H1 (cell line): ENCODE measurements at regions not wholly inside any gene's neighbourhood (a gene's known extent, or its start where the extent isn't known, plus 50 kb on each side); places are given as distances from the start of the nearest gene placed in this dataset.

Experiments used
- CTCF ChIA-PET: fragments of 300-600 bp; sonication (Branson Sonifier 250); formaldehyde crosslinking; loops from one replicate; lab custom pipeline; 2021; ENCODE audit not compliant: partially characterized antibody; lab: Charles Lee
- POLR2A ChIA-PET: fragments of 300-600 bp; sonication (Branson Sonifier 250); formaldehyde crosslinking; loops from one replicate; lab custom pipeline; 2021; ENCODE audit warnings: inconsistent platforms; ENCODE audit not compliant: partially characterized antibody; lab: Charles Lee
- DNase-seq, 2 experiments: peaks; one replicate each; pipeline versions ENCODE4 v3.0.0 to v3.0.0-alpha.2; 2010 to 2022; ENCODE audit warnings: low spot score in 2 of 2, low read depth in 1 of 2, mixed read lengths in 1 of 2
- FAIRE-seq: peaks from 2 replicates; lab custom pipeline; 2011; peaks lifted over from hg19 to GRCh38; lab: Jason Lieb, UNC
- H2AFZ ChIP-seq: 2 replicates; pipeline ENCODE4 v1.8.1; 2012; ENCODE audit warnings: low read length, inconsistent platforms
- H2AK5ac ChIP-seq: 2 replicates; pipeline ENCODE4 v1.6.1; 2013; ENCODE audit warnings: low read depth, low read length
- H2BK120ac ChIP-seq: replicated peaks from 2 replicates; pipeline ENCODE3; 2013; ENCODE audit warnings: low read depth, low read length, inconsistent platforms
- H2BK12ac ChIP-seq: 2 replicates; pipeline ENCODE4 v1.6.1; 2013; ENCODE audit warnings: low read depth, low read length
- H2BK15ac ChIP-seq: 2 replicates; pipeline ENCODE4 v1.6.1; 2013; ENCODE audit warnings: low read length
- H2BK20ac ChIP-seq: 2 replicates; pipeline ENCODE4 v1.6.1; 2013; ENCODE audit warnings: low read length
- H2BK5ac ChIP-seq: 2 replicates; pipeline ENCODE4 v1.6.1; 2013; ENCODE audit warnings: low read depth, low read length
- H3K14ac ChIP-seq: 2 replicates; pipeline ENCODE4 v1.6.1; 2013; ENCODE audit warnings: inconsistent platforms; ENCODE audit not compliant: insufficient read length
- H3K18ac ChIP-seq: 2 replicates; pipeline ENCODE4 v1.6.1; 2013; ENCODE audit warnings: low read length; ENCODE audit errors: extremely low read depth
- H3K23ac ChIP-seq: 2 replicates; pipeline ENCODE4 v1.6.1; 2013; ENCODE audit warnings: inconsistent platforms; ENCODE audit not compliant: insufficient read length
- H3K23me2 ChIP-seq: 2 replicates; pipeline ENCODE4 v1.6.1; 2013; ENCODE audit warnings: low read depth, low read length
- H3K27ac ChIP-seq: 2 replicates; pipeline ENCODE4 v1.6.1; 2011; ENCODE audit warnings: low read depth, low read length, inconsistent platforms
- H3K27me3 ChIP-seq, 4 experiments: replicated peaks in 1 of 4; 1 replicate in 1 of 4; 2 replicates in 3 of 4; pipeline versions ENCODE4 v1.6.1 to v1.8.1; 2011 to 2013; ENCODE audit warnings: low read length in 3 of 4, mild to moderate bottlenecking in 3 of 4, inconsistent platforms in 2 of 4, mixed read lengths in 2 of 4, moderate library complexity in 1 of 4; ENCODE audit not compliant: control insufficient read depth in 3 of 4, insufficient read depth in 3 of 4; ENCODE audit errors: extremely low read depth in 1 of 4
- H3K36me3 ChIP-seq, 4 experiments: 2 replicates each; pipeline versions ENCODE4 v1.6.1 to v1.8.1; 2011 to 2013; ENCODE audit warnings: mild to moderate bottlenecking in 4 of 4, low read length in 3 of 4, moderate library complexity in 2 of 4, control low read depth in 1 of 4, inconsistent platforms in 1 of 4; ENCODE audit not compliant: insufficient read depth in 4 of 4, control insufficient read depth in 2 of 4
- H3K4ac ChIP-seq: replicated peaks from 2 replicates; pipeline ENCODE3; 2013; ENCODE audit warnings: low read length, low read depth, mixed read lengths, inconsistent platforms; ENCODE audit not compliant: insufficient read length
- H3K4me1 ChIP-seq, 4 experiments: replicated peaks in 1 of 4; 1 replicate in 1 of 4; 2 replicates in 3 of 4; pipeline versions ENCODE4 v1.6.1 to v1.8.1; 2011 to 2013; ENCODE audit warnings: low read length in 3 of 4, inconsistent platforms in 2 of 4, mixed read lengths in 1 of 4; ENCODE audit not compliant: insufficient read depth in 4 of 4, control insufficient read depth in 3 of 4
- H3K4me2 ChIP-seq, 2 experiments: 2 replicates each; pipeline versions ENCODE4 v1.6.1 to v1.8.1; 2011 to 2013; ENCODE audit warnings: low read depth in 2 of 2, low read length in 2 of 2, control low read depth in 1 of 2, inconsistent platforms in 1 of 2, mild to moderate bottlenecking in 1 of 2; ENCODE audit not compliant: insufficient read depth in 1 of 2
- H3K4me3 ChIP-seq, 4 experiments: fragments of 200-600, 300-600 bp in 1 of 4; sonication (generic), shearing (Covaris generic), sonication (Bioruptor Twin) in 1 of 4; 2 replicates each; pipeline versions ENCODE4 v1.5.1 to v1.8.1; 2011 to 2016; ENCODE audit warnings: low read length in 4 of 4, low read depth in 3 of 4, control low read depth in 2 of 4, inconsistent platforms in 2 of 4, mild to moderate bottlenecking in 2 of 4, mixed read lengths in 1 of 4, moderate library complexity in 1 of 4; ENCODE audit not compliant: insufficient read depth in 2 of 4; ENCODE audit errors: extremely low read depth in 1 of 4
- H3K56ac ChIP-seq: replicated peaks from 2 replicates; pipeline ENCODE3; 2013; ENCODE audit warnings: low read depth, mild to moderate bottlenecking, mixed read lengths, low read length, inconsistent platforms; ENCODE audit not compliant: insufficient read length
- H3K79me1 ChIP-seq: 2 replicates; pipeline ENCODE4 v1.6.1; 2013; ENCODE audit warnings: low read depth, low read length, control low read depth
- H3K79me2 ChIP-seq, 2 experiments: 2 replicates each; pipeline versions ENCODE4 v1.6.1 to v1.8.1; 2012 to 2013; ENCODE audit warnings: low read length in 2 of 2, mild to moderate bottlenecking in 2 of 2, inconsistent platforms in 1 of 2; ENCODE audit not compliant: insufficient read depth in 2 of 2, control insufficient read depth in 1 of 2
- H3K9ac ChIP-seq, 4 experiments: replicated peaks in 1 of 4; 1 replicate in 1 of 4; 2 replicates in 3 of 4; pipeline versions ENCODE4 v1.6.1 to v1.8.1; 2011 to 2013; ENCODE audit warnings: low read depth in 3 of 4, low read length in 3 of 4, control low read depth in 2 of 4, mild to moderate bottlenecking in 2 of 4, moderate library complexity in 2 of 4, inconsistent platforms in 1 of 4; ENCODE audit errors: extremely low read depth in 1 of 4
- H3K9me3 ChIP-seq, 2 experiments: 2 replicates each; pipeline versions ENCODE4 v1.6.1 to v1.8.1; 2012 to 2013; ENCODE audit warnings: mild to moderate bottlenecking in 2 of 2, moderate library complexity in 2 of 2, control low read depth in 1 of 2, inconsistent platforms in 1 of 2, low read depth in 1 of 2, low read length in 1 of 2, mixed read lengths in 1 of 2; ENCODE audit not compliant: insufficient read depth in 2 of 2
- H4K20me1 ChIP-seq, 2 experiments: replicated peaks in 1 of 2; 2 replicates each; pipeline versions ENCODE3 to v1.8.1; 2011 to 2013; ENCODE audit warnings: inconsistent platforms in 2 of 2, low read length in 2 of 2, mild to moderate bottlenecking in 1 of 2; ENCODE audit not compliant: insufficient read depth in 2 of 2, control insufficient read depth in 1 of 2
- H4K5ac ChIP-seq: 2 replicates; pipeline ENCODE4 v1.6.1; 2013; ENCODE audit warnings: low read length, low read depth, mixed read lengths, inconsistent platforms; ENCODE audit not compliant: insufficient read length
- H4K8ac ChIP-seq: 2 replicates; pipeline ENCODE4 v1.8.0; 2013; ENCODE audit warnings: mild to moderate bottlenecking, moderate library complexity, low read length, inconsistent platforms; ENCODE audit not compliant: insufficient read depth; ENCODE audit errors: extremely low read depth
- H4K91ac ChIP-seq: replicated peaks from 2 replicates; pipeline ENCODE3; 2013; ENCODE audit warnings: low read length, mixed read lengths, inconsistent platforms; ENCODE audit not compliant: insufficient read length
- CHD2 ChIP-seq: IDR thresholded peaks from 2 replicates; pipeline ENCODE4 v1.6.1; 2012; ENCODE audit warnings: low read length, improper control_type of control experiment
- WGBS, 2 experiments: shearing (Covaris generic) in 1 of 2; methylation state at CpG; one replicate each; pipeline versions ENCODE4 v1.1.6 to v1.1.7; 2013 to 2015; ENCODE audit warnings: low lambda C conversion rate in 2 of 2, mixed read lengths in 2 of 2, inconsistent platforms in 1 of 2, low coverage in 1 of 2, missing lambda C conversion rate in 1 of 2; ENCODE audit not compliant: insufficient replicate concordance in 2 of 2, insufficient coverage in 1 of 2, insufficient read length in 1 of 2; ENCODE audit errors: extremely low coverage in 1 of 2, missing lambda C conversion rate in 1 of 2; 5-methylcytosine and 5-hydroxymethylcytosine counted together

DNA sequence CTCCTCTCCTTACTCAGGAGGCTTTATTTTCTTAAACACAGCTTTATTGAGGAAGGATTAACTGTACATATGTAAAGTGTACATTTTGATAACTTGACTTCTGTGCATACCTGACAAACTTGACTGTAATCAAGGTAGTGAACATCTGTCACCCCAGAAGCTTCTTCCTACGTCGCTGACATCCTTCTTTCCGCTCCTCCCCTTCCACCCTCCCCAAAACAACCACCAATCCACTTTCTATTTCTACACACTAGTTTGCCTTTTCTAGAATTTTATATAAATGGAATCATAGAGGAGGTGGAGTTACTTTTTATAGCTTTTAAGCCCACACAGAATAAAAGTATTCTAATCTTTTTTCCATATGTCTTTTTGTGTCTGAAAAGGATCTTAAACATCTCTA, 225.2 kb upstream of the RBFOX1 start:
- POLR2A ChIA-PET, result no interaction called here
- Histone ChIP-seq H3K4me1 (no peaks in the 10 kb centered on the region), H4K8ac (no peak overlapping the region), H3K18ac (no peak overlapping the region), H4K91ac (no peak overlapping the region), H3K9ac (no peak overlapping the region), H3K23me2 (no peaks in the 10 kb centered on the region), H3K4me3 (no peak overlapping the region), H4K20me1 (no peaks in the 10 kb centered on the region), H2BK5ac (no peak overlapping the region), H3K4ac (no peak overlapping the region), H3K56ac (no peak overlapping the region)
- FAIRE-seq, result no peak
- WGBS, 2 experiments, result 86 to 100% methylated on average over 1 to 3 of the region's 3 CpGs
- DNase-seq, result no peak
- CTCF ChIA-PET, result interaction anchor here (1.4 kb wide), 1 partner anchor 13 kb away, joined by 3 read pairs; no protein-coding TSS in a partner anchor
- no peak for TF ChIP-seq CHD2
- TF ChIP-seq, all 59 proteins: peak for 0
- no peak overlapping the region for H2AFZ ChIP-seq
- H3K9me3 ChIP-seq, result no peaks in the 10 kb centered on the region
- H3K79me2 ChIP-seq, result no peaks in the 10 kb centered on the region
- H2BK20ac ChIP-seq, result no peak overlapping the region
- no peak overlapping the region for H2BK15ac ChIP-seq
- no peaks in the 10 kb centered on the region for H3K27me3 ChIP-seq
- no peak overlapping the region for H2BK120ac ChIP-seq
- no peak overlapping the region for H4K5ac ChIP-seq
- no peaks in the 10 kb centered on the region for H3K36me3 ChIP-seq
- no peak overlapping the region for H3K14ac ChIP-seq
- H2AK5ac ChIP-seq, result no peak overlapping the region
- H3K23ac ChIP-seq, result no peak overlapping the region
- H3K27ac ChIP-seq, result no peak overlapping the region
- no peaks in the 10 kb centered on the region for H3K79me1 ChIP-seq
- H2BK12ac ChIP-seq, result no peak overlapping the region
- no peak overlapping the region for H3K4me2 ChIP-seq
